ENCODE measurements at regions not wholly inside any gene's neighbourhood (a gene's known extent, or its start where the extent isn't known, plus 50 kb on each side); places are given as distances from the start of the nearest gene placed in this dataset.

- no peaks in the 10 kb centered on the region for H3K36me3 ChIP-seq
- intact Hi-C loops (cut with DNase I), result no loop called here
- H3K4me3 ChIP-seq, result no peak overlapping the region
- H3K27ac ChIP-seq, result no peak overlapping the region
- no peak overlapping the region for H3K9ac ChIP-seq (ENCODE audit: low read depth in 2 of 2, low read length in 2 of 2)
- DNase-seq, result no peak
- no peaks in the 10 kb centered on the region for H3K27me3 ChIP-seq
- H3K9me3 ChIP-seq, result no peaks in the 10 kb centered on the region
- H3K4me1 ChIP-seq, result no peaks in the 10 kb centered on the region
- TF ChIP-seq, protein P1, sequence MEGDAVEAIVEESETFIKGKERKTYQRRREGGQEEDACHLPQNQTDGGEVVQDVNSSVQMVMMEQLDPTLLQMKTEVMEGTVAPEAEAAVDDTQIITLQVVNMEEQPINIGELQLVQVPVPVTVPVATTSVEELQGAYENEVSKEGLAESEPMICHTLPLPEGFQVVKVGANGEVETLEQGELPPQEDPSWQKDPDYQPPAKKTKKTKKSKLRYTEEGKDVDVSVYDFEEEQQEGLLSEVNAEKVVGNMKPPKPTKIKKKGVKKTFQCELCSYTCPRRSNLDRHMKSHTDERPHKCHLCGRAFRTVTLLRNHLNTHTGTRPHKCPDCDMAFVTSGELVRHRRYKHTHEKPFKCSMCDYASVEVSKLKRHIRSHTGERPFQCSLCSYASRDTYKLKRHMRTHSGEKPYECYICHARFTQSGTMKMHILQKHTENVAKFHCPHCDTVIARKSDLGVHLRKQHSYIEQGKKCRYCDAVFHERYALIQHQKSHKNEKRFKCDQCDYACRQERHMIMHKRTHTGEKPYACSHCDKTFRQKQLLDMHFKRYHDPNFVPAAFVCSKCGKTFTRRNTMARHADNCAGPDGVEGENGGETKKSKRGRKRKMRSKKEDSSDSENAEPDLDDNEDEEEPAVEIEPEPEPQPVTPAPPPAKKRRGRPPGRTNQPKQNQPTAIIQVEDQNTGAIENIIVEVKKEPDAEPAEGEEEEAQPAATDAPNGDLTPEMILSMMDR (IDR thresholded peaks at IDR 0.05), result no peak
These were observed 237.6 kb upstream of the KHDRBS2 start for GRCh38 chr6:62523630-62524029.

GRCh38 chr6:62519574-62519973 is 233.5 kb upstream of the KHDRBS2 start:
- no peaks in the 10 kb centered on the region for H3K4me1 ChIP-seq
- no peak overlapping the region for H3K4me3 ChIP-seq
- H3K27me3 ChIP-seq, result no peaks in the 10 kb centered on the region
- DNase-seq, result no peak
- TF ChIP-seq, protein P1 (IDR thresholded peaks at IDR 0.05), result no peak
- no peaks in the 10 kb centered on the region for H3K36me3 ChIP-seq
- no peak overlapping the region for H3K27ac ChIP-seq
- H3K9me3 ChIP-seq, result no peaks in the 10 kb centered on the region
- intact Hi-C loops (cut with DNase I), result no loop called here
- H3K9ac ChIP-seq (ENCODE audit: low read depth in 2 of 2, low read length in 2 of 2), result no peak overlapping the region

- Histone ChIP-seq H3K9me3 (no peaks in the 10 kb centered on the region), H3K27me3 (no peaks in the 10 kb centered on the region), H3K36me3 (no peaks in the 10 kb centered on the region), H3K4me3 (no peak overlapping the region), H3K9ac (ENCODE audit: low read depth in 2 of 2, low read length in 2 of 2) (no peak overlapping the region), H3K27ac (no peak overlapping the region), H3K4me1 (no peaks in the 10 kb centered on the region)
- no peak for DNase-seq
- TF ChIP-seq, protein P1 (IDR thresholded peaks at IDR 0.05), result no peak
- intact Hi-C loops (cut with DNase I), result no loop called here
These were observed 230.5 kb upstream of the KHDRBS2 start for GRCh38 chr6:62516291-62517141.

- DNase-seq, result no peak
- intact Hi-C loops (cut with DNase I), result no loop called here
- no peaks in the 10 kb centered on the region for H3K4me1 ChIP-seq
These were observed 206.3 kb upstream of the KHDRBS2 start for GRCh38 chr6:62492192-62492822.

DNA sequence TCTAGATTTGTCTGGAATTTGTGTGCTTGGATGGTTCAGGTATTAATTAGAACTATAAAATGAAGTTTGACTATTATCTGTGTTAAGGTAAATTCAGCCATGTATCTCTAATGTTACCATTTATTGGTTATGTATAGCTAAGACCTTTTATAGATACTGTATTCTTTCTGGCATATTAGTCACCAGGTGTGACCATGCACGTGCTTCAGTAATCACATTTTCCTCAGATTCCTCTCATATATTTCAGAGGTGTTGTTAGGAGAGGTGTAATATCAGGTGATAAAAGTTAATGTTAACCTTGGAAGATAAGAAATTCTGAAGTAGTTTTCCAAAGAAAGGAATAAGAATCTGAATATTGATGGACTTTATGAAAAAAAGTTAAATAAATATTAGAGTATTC is 194.5 kb upstream of the KHDRBS2 start:
- intact Hi-C loops (cut with DNase I), result no loop called here
- no peak overlapping the region for H3K27ac ChIP-seq
- no peaks in the 10 kb centered on the region for H3K4me1 ChIP-seq
- DNase-seq, result no peak
- H3K9me3 ChIP-seq, result no peaks in the 10 kb centered on the region
- TF ChIP-seq, protein P1 (IDR thresholded peaks at IDR 0.05), result no peak
- H3K27me3 ChIP-seq, result no peaks in the 10 kb centered on the region
- H3K4me3 ChIP-seq, result no peak overlapping the region
- no peaks in the 10 kb centered on the region for H3K36me3 ChIP-seq
- H3K9ac ChIP-seq (ENCODE audit: low read depth in 2 of 2, low read length in 2 of 2), result no peak overlapping the region

More at GRCh38 chr6:62492192-62492822, 206.3 kb upstream of the KHDRBS2 start:
- no peak overlapping the region for H3K9ac ChIP-seq (ENCODE audit: low read depth in 2 of 2, low read length in 2 of 2)
- TF ChIP-seq, protein P1 (IDR thresholded peaks at IDR 0.05), result no peak
- no peaks in the 10 kb centered on the region for H3K9me3 ChIP-seq
- H3K4me3 ChIP-seq, result no peak overlapping the region
- no peaks in the 10 kb centered on the region for H3K27me3 ChIP-seq
- no peaks in the 10 kb centered on the region for H3K36me3 ChIP-seq
- no peak overlapping the region for H3K27ac ChIP-seq

All from colonic mucosa (tissue), 4 donors.